ENCODE measurements at regions not wholly inside any gene's neighbourhood (a gene's known extent, or its start where the extent isn't known, plus 50 kb on each side); places are given as distances from the start of the nearest gene placed in this dataset.

DNA sequence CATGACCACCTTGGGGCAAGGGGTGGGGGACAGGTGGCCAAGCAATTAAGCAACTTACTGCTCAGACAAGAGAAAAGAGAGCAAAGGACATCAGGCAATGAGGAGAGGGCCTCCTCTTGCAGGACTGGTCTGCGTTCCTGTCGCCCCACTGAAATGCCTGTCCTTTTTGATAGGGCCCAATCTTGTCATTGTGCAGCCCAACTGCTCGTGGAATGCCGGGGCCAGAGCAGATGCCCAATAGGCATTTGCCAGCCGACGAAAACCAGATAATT is 104.5 kb upstream of the SH3BP4 start:
- no peak overlapping the region for H4K5ac ChIP-seq (ENCODE audit: insufficient read length, low read depth, low read length)
- no peaks in the 10 kb centered on the region; the same call in 1 of the 2 replicates for H3K27me3 Mint-ChIP-seq (ENCODE audit: low read depth)
- H2AK5ac ChIP-seq (ENCODE audit: insufficient read length, low read length) = no peak overlapping the region
- no peak overlapping the region for H3K27ac ChIP-seq (ENCODE audit: insufficient read length, low read depth, low read length)
- H2BK15ac ChIP-seq (ENCODE audit: low read depth, low read length) = no peak overlapping the region
- no peaks in the 10 kb centered on the region; the same call in 1 of the 2 replicates for H3K27me3 ChIP-seq (ENCODE audit: insufficient read depth, low read length)
- no peak overlapping the region for H3K9ac ChIP-seq (ENCODE audit: extremely low read depth, insufficient read length, low read length)
- H3K23me2 ChIP-seq (ENCODE audit: insufficient read length, low read depth, low read length, poor library complexity, severe bottlenecking) = no peaks in the 10 kb centered on the region
- H3K4me3 Mint-ChIP-seq = no peak overlapping the region
- H3K4me2 ChIP-seq (ENCODE audit: insufficient read depth, insufficient read length, low read length) = no peak overlapping the region
- no peak overlapping the region; a peak in 2 of 7 replicates for H3K27ac Mint-ChIP-seq
- H2BK120ac ChIP-seq (ENCODE audit: low read depth, low read length, poor library complexity, severe bottlenecking) = no peak overlapping the region
- H3K9me3 ChIP-seq (ENCODE audit: control insufficient read depth, low read depth, low read length) = no peaks in the 10 kb centered on the region
- H3K4me1 ChIP-seq (ENCODE audit: insufficient read depth, low read length) = peaks cover 4% of the 10 kb centered on the region; the same call in 1 of the 2 replicates
- no peaks in the 10 kb centered on the region for H3K79me2 ChIP-seq (ENCODE audit: insufficient read depth, low read length)
- peaks cover 0 to 5% (median 5%) of the 10 kb centered on the region in 3 experiments; a peak in 5 of 7 replicates for H3K36me3 Mint-ChIP-seq (ENCODE audit: insufficient read depth in 1 of 3, low read depth in 3 of 3)
- H2AFZ ChIP-seq (ENCODE audit: low read length) = no peak overlapping the region
- no peak overlapping the region for H3T11ph ChIP-seq (ENCODE audit: low read length)
- no peak for DNase-seq
- H3K4ac ChIP-seq (ENCODE audit: low read depth, low read length) = no peak overlapping the region
- no peak overlapping the region for H3K18ac ChIP-seq (ENCODE audit: insufficient read length, low read depth, low read length)
- H3K14ac ChIP-seq (ENCODE audit: insufficient read depth, low read length) = no peak overlapping the region
- no peaks in the 10 kb centered on the region for H3K79me1 ChIP-seq (ENCODE audit: insufficient read depth, low read depth, low read length, poor library complexity, severe bottlenecking)
- no CpG with 5 or more reads among the region's 6 CpGs for WGBS (ENCODE audit: extremely low coverage, insufficient read length, low lambda C conversion rate)
- H3K4me1 Mint-ChIP-seq = peaks cover 21 to 27% of the 10 kb centered on the region in 2 experiments
- no peak overlapping the region for H4K91ac ChIP-seq (ENCODE audit: insufficient read length, low read depth, low read length)
- no peak overlapping the region for H3K23ac ChIP-seq (ENCODE audit: insufficient read length, low read depth, low read length)
- H2BK12ac ChIP-seq (ENCODE audit: insufficient read length, low read depth, low read length) = no peak overlapping the region
- no peak overlapping the region for H2BK20ac ChIP-seq (ENCODE audit: low read depth, low read length, poor library complexity, severe bottlenecking)
- H4K20me1 ChIP-seq (ENCODE audit: control insufficient read depth, insufficient read depth, insufficient read length) = no peaks in the 10 kb centered on the region
- peaks cover 0 to 4% of the 10 kb centered on the region in 2 experiments; a peak in 1 of 5 replicates for H3K9me3 Mint-ChIP-seq
- no peak overlapping the region for H4K8ac ChIP-seq (replicated peaks; ENCODE audit: insufficient read length, low read depth, low read length)
- H2BK5ac ChIP-seq (ENCODE audit: insufficient read length, low read length) = no peak overlapping the region
- H3K56ac ChIP-seq (ENCODE audit: insufficient read length, low read depth, low read length) = no peak overlapping the region
- TF ChIP-seq, protein P1, sequence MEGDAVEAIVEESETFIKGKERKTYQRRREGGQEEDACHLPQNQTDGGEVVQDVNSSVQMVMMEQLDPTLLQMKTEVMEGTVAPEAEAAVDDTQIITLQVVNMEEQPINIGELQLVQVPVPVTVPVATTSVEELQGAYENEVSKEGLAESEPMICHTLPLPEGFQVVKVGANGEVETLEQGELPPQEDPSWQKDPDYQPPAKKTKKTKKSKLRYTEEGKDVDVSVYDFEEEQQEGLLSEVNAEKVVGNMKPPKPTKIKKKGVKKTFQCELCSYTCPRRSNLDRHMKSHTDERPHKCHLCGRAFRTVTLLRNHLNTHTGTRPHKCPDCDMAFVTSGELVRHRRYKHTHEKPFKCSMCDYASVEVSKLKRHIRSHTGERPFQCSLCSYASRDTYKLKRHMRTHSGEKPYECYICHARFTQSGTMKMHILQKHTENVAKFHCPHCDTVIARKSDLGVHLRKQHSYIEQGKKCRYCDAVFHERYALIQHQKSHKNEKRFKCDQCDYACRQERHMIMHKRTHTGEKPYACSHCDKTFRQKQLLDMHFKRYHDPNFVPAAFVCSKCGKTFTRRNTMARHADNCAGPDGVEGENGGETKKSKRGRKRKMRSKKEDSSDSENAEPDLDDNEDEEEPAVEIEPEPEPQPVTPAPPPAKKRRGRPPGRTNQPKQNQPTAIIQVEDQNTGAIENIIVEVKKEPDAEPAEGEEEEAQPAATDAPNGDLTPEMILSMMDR (conservative IDR thresholded peaks at IDR 0.05) = no peak
